Neural cell (in vitro differentiated cells): ENCODE measurements at regions not wholly inside any gene's neighbourhood (a gene's known extent, or its start where the extent isn't known, plus 50 kb on each side); places are given as distances from the start of the nearest gene placed in this dataset.

Source experiments
- H2AFZ ChIP-seq: fragments of 200-600, 300-800 bp; sonication (generic), shearing (Covaris generic); 2 replicates; pipeline ENCODE4 v1.6.0; 2014; ENCODE audit warnings: low read depth, mild to moderate bottlenecking, antibody characterized with exemption, low read length, moderate library complexity
- H3F3A ChIP-seq: fragments of 200-600 bp; shearing (Covaris generic); 2 replicates; pipeline ENCODE4 v1.6.1; 2016; ENCODE audit warnings: mild to moderate bottlenecking, moderate library complexity, mixed read lengths, antibody characterized with exemption, low read length; ENCODE audit not compliant: insufficient read depth, poor library complexity, severe bottlenecking
- H3K27ac ChIP-seq: fragments of 200-600, 300-800 bp; sonication (generic), shearing (Covaris generic); 2 replicates; pipeline ENCODE4 v1.5.1; 2014; ENCODE audit warnings: mild to moderate bottlenecking, low read length, moderate library complexity
- H3K27me3 ChIP-seq: fragments of 300-800, 200-600 bp; sonication (generic), shearing (Covaris generic); 2 replicates; pipeline ENCODE4 v1.6.0; 2014; ENCODE audit warnings: mild to moderate bottlenecking, low read depth, low read length, moderate library complexity; ENCODE audit not compliant: insufficient read depth
- H3K36me3 ChIP-seq: fragments of 300-800, 200-600 bp; sonication (generic), shearing (Covaris generic); 2 replicates; pipeline ENCODE4 v1.5.1; 2014; ENCODE audit warnings: mild to moderate bottlenecking, antibody characterized with exemption, low read length, moderate library complexity; ENCODE audit not compliant: insufficient read depth
- H3K4me2 ChIP-seq: fragments of 300-800, 200-600 bp; sonication (generic), shearing (Covaris generic); 2 replicates; pipeline ENCODE4 v1.6.0; 2014; ENCODE audit warnings: mild to moderate bottlenecking, low read length
- H3K4me3 ChIP-seq: fragments of 300-800, 200-600 bp; sonication (generic), shearing (Covaris generic); 2 replicates; pipeline ENCODE4 v1.5.1; 2014; ENCODE audit warnings: mild to moderate bottlenecking, low read length, moderate library complexity
- H3K79me2 ChIP-seq: fragments of 200-600 bp; shearing (Covaris generic); replicated peaks from 2 replicates; pipeline ENCODE4 v1.6.0; 2014; ENCODE audit warnings: mild to moderate bottlenecking, low read length, moderate library complexity; ENCODE audit not compliant: insufficient read depth
- H3K9ac ChIP-seq: fragments of 300-800, 200-600 bp; sonication (generic), shearing (Covaris generic); 2 replicates; pipeline ENCODE4 v1.6.1; 2016; ENCODE audit warnings: mild to moderate bottlenecking, low read length, mixed read lengths
- H3K9me2 ChIP-seq: fragments of 200-600 bp; shearing (Covaris generic); 2 replicates; pipeline ENCODE4 v1.6.1; 2016; ENCODE audit warnings: mild to moderate bottlenecking, low read length, mixed read lengths; ENCODE audit not compliant: insufficient read depth
- H3K9me3 ChIP-seq: fragments of 200-600, 300-800 bp; sonication (generic), shearing (Covaris generic); 2 replicates; pipeline ENCODE4 v1.6.1; 2016; ENCODE audit warnings: mild to moderate bottlenecking, mixed run types, low read length, moderate library complexity, mixed read lengths
- H4K20me1 ChIP-seq: fragments of 200-600 bp; shearing (Covaris generic); 2 replicates; pipeline ENCODE4 v1.6.1; 2016; ENCODE audit warnings: mild to moderate bottlenecking, mixed run types; ENCODE audit not compliant: insufficient read depth
- CTCF ChIP-seq: fragments of 450-650 bp; IDR thresholded peaks from 2 replicates; pipeline ENCODE4 v1.5.1; 2014; ENCODE audit warnings: antibody characterized with exemption, mild to moderate bottlenecking, moderate library complexity; ENCODE audit not compliant: poor library complexity, severe bottlenecking
- EP300 ChIP-seq: fragments of 450-650 bp; conservative IDR thresholded peaks from 2 replicates; pipeline ENCODE4 v1.6.1; 2014; ENCODE audit warnings: antibody characterized with exemption, mild to moderate bottlenecking, moderate library complexity; ENCODE audit not compliant: poor library complexity, severe bottlenecking
- EZH2 ChIP-seq: fragments of 200-600, 300-800 bp; shearing (Covaris generic), sonication (generic); IDR thresholded peaks from 2 replicates; pipeline ENCODE4 v1.6.1; 2014; ENCODE audit warnings: antibody characterized with exemption, low read length, borderline replicate concordance, mild to moderate bottlenecking; ENCODE audit not compliant: insufficient read depth, poor library complexity, severe bottlenecking
- MXI1 ChIP-seq: fragments of 450-650 bp; conservative IDR thresholded peaks from 2 replicates; pipeline ENCODE4 v1.6.1; 2014; ENCODE audit warnings: antibody characterized with exemption, mild to moderate bottlenecking; ENCODE audit not compliant: poor library complexity, severe bottlenecking
- POLR2AphosphoS5 ChIP-seq: IDR thresholded peaks from 2 replicates; pipeline ENCODE4 v1.6.1; 2012
- RAD21 ChIP-seq: fragments of 450-650 bp; conservative IDR thresholded peaks from 2 replicates; pipeline ENCODE4 v1.6.1; 2014; ENCODE audit warnings: antibody characterized with exemption, mild to moderate bottlenecking, moderate library complexity
- REST ChIP-seq: IDR thresholded peaks from 2 replicates; pipeline ENCODE4 v1.6.1; 2012; ENCODE audit warnings: borderline replicate concordance
- SMC3 ChIP-seq: fragments of 450-650 bp; conservative IDR thresholded peaks from 2 replicates; pipeline ENCODE4 v1.6.1; 2014; ENCODE audit warnings: antibody characterized with exemption, mild to moderate bottlenecking, moderate library complexity; ENCODE audit not compliant: poor library complexity
- TAF1 ChIP-seq: IDR thresholded peaks from 2 replicates; pipeline ENCODE4 v1.6.1; 2012; ENCODE audit warnings: low read depth

GRCh38 chr2:222779145-222779832, 81.5 kb upstream of the ACSL3 start:
- H3F3A ChIP-seq, result no peaks in the 10 kb centered on the region
- H4K20me1 ChIP-seq, result no peaks in the 10 kb centered on the region
- no peak overlapping the region for H3K4me2 ChIP-seq
- H3K9me3 ChIP-seq, result no peaks in the 10 kb centered on the region
- no peak for TF ChIP-seq REST
- no peak for TF ChIP-seq EP300
- TF ChIP-seq RAD21, result no peak
- TF ChIP-seq TAF1, result no peak
- no peak overlapping the region for H2AFZ ChIP-seq
- no peaks in the 10 kb centered on the region for H3K27me3 ChIP-seq
- H3K27ac ChIP-seq, result no peak overlapping the region
- no peaks in the 10 kb centered on the region for H3K36me3 ChIP-seq
- no peaks in the 10 kb centered on the region for H3K79me2 ChIP-seq
- no peak overlapping the region for H3K9ac ChIP-seq
- H3K4me3 ChIP-seq, result no peak overlapping the region
- no peaks in the 10 kb centered on the region for H3K9me2 ChIP-seq

- Histone ChIP-seq H3F3A (no peaks in the 10 kb centered on the region), H4K20me1 (no peaks in the 10 kb centered on the region), H2AFZ (no peak overlapping the region), H3K79me2 (no peaks in the 10 kb centered on the region), H3K27ac (no peak overlapping the region), H3K9me3 (no peaks in the 10 kb centered on the region), H3K36me3 (no peaks in the 10 kb centered on the region), H3K9me2 (no peaks in the 10 kb centered on the region), H3K4me2 (no peak overlapping the region), H3K4me3 (no peak overlapping the region), H3K9ac (no peak overlapping the region), H3K27me3 (no peaks in the 10 kb centered on the region)
- TF ChIP-seq EP300 (no peak), CTCF (no peak), EZH2 (no peak), POLR2AphosphoS5 (no peak), RAD21 (no peak), SMC3 (no peak), MXI1 (no peak), REST (no peak), TAF1 (no peak)
Observed at GRCh38 chr2:222780051-222780450, 80.8 kb upstream of the ACSL3 start.
